NCI-H748 (cell line): ENCODE measurements at regions not wholly inside any gene's neighbourhood (a gene's known extent, or its start where the extent isn't known, plus 50 kb on each side); places are given as distances from the start of the nearest gene placed in this dataset.
"Not testable (repeated sequence)": the region's sequence is repeated elsewhere in the genome, so short reads cannot be mapped to it uniquely, and the experiment has no call there.

Experiments
- DNase-seq: peaks from one replicate; lab custom pipeline; 2025; ENCODE audit not compliant: unreplicated experiment; lab: John Stamatoyannopoulos, UW

- DNase-seq = no peak
Observed at GRCh38 chr3:30421266-30421665, 185.1 kb upstream of the TGFBR2 start.

GRCh38 chr3:30426293-30426993 lies 180.0 kb upstream of the TGFBR2 start:
- no peak for DNase-seq

- no peak for DNase-seq
Observed at GRCh38 chr3:30428251-30428650, 178.2 kb upstream of the TGFBR2 start.

DNA sequence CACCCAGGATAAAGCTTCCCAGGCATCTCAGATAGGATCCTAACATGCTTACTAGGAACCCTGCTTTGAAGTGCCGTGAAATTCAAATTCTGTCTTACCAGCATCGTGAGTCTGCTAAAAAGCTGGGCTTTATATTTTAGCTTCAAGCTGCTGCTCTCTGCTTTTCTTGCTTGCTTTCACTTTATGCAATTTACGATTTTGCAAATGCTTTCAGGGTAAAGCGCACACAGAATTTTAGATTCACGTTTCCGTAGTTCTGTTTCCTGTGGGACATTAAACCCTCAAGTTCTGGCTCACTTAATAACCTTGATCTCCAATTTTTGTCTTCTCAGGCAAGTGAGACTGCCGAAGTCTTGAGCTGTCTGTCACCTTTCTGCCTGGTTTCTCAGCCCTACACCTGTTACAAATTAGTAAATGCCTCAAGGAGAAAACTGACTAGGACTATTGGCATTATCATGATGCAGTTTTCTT lies 170.5 kb upstream of the TGFBR2 start:
- DNase-seq = no peak

DNA sequence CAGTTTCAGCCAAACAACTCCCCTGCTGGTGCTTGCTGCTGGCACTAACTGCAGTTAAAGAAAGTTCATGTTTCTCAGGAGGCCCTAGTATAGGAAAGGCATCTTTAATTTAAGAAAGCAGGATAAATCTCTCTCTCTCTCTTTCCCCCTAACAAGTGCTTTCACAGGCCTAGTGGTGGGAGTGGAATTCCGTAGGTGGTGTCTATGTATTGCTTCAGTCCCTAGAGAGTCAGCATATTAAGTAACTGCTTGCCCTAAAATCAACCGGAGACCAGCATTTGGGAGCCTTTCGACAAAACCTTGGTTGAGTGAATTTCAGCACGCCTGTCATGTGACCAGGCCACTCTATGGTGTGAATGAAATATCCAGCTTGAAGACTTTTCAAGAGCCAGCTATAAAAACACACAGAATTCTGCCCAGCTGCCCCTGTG lies 169.2 kb upstream of the TGFBR2 start:
- DNase-seq = no peak

DNA sequence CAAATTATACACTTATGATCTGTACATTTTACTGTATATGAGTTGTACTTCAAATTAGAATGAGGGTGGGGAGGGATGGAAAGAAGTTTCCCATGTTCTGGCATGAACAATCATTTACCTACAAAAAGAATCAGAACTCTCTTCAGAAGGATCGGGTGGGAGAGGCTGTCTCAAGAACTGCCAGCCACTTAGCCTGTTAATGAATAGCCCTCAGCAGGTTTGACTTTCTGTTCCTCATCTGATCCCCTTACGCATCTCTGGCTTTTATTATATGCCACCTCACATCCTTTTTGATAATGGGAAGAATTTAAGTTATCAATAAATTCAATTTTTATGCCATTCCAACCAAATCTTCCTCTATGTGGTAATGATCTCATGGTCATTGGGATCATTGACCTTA lies 168.3 kb upstream of the TGFBR2 start:
- DNase-seq = no peak

DNA sequence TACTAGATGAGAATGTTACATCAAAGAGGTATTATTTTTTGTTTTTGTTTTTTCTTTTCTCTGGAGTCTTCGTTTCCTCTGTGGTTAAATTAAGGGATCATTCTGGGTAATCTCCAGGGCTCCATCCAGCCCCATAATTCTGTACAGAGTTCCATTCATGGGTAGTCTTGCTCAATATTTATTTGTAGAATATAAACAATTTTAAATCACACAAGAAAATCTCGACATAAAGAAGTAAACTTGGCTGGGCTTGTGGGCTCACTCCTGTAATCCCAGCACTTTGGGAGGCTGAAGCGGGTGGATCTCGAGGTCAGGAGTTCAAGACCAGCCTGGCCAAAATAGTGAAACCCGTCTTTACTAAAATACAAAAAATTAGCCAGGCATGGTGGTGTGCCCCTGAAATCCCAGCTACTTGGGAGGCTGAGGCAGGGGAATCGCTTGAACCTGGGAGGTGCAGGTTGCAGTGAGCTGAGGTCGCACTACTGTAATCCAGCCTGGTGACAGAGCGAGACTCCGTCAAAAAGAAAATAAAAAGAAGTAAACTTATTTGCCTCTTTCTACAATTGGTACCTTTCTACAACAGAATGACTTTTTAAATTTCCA lies 166.8 kb upstream of the TGFBR2 start:
- no peak for DNase-seq

- no peak for DNase-seq
Observed at GRCh38 chr3:30440147-30440604, 166.2 kb upstream of the TGFBR2 start.

DNA sequence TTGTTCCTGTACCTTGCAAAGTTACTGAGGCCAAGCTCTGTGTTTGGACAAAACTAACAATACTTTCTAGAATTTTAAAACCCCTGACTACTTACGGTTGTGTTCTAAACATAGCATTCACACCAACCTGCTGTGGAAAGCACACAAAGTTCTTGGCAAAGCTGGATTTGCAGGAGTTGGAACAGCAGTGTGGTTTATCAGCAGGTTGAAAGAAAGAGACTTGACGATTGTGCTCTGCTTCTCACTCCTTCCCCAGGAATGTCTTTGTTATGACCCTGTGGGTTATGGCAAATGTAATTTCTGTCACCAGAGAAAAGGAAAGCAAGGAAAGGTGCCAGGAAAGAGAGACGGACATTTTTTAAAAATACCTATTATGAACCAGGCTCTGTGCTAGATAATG lies 165.5 kb upstream of the TGFBR2 start:
- DNase-seq = no peak

- no peak for DNase-seq
Observed at GRCh38 chr3:30443756-30444673, 162.4 kb upstream of the TGFBR2 start.

GRCh38 chr3:30448450-30449289 lies 157.7 kb upstream of the TGFBR2 start:
- DNase-seq = no peak

DNA sequence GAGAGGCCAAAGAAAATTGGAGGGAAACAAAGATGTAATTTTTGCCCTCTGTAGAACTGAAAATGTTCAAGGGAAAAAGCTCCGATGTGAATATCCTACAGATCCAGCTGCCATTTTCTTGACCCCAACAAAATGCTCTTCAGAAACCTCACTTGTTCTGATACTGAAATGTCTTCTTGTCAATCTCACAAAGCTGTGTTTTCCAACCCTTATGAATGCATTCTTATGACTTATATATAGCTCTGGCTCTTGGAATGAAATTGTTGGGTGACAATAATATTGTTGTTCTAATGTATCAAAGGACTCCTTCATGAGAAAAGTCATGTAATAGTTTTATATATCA lies 157.1 kb upstream of the TGFBR2 start:
- no peak for DNase-seq

DNA sequence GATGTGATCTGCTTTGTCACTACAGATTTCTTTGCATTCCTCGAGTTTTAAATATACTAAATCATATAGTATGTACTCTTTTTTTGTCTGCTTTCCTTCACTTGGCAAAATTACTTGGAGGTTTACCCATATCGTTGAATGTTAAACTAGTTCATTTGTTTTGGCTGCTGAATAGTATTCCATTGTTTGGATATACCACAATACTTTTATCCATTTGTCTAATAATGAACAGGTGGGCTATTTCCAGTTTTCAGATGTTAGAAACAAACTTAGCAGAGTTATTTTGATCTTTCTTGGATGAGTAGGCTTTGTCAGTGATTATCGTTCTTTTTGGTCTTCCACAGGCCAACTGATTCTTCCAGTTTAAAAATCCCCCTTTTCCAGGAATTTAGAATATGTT lies 154.0 kb upstream of the TGFBR2 start:
- DNase-seq = no peak

- no peak for DNase-seq
Observed at GRCh38 chr3:30453360-30454039, 152.9 kb upstream of the TGFBR2 start.

GRCh38 chr3:30454636-30455035 lies 151.8 kb upstream of the TGFBR2 start:
- no peak for DNase-seq

- DNase-seq = not testable (repeated sequence)
Observed at GRCh38 chr3:30455112-30455511, 151.3 kb upstream of the TGFBR2 start.

DNA sequence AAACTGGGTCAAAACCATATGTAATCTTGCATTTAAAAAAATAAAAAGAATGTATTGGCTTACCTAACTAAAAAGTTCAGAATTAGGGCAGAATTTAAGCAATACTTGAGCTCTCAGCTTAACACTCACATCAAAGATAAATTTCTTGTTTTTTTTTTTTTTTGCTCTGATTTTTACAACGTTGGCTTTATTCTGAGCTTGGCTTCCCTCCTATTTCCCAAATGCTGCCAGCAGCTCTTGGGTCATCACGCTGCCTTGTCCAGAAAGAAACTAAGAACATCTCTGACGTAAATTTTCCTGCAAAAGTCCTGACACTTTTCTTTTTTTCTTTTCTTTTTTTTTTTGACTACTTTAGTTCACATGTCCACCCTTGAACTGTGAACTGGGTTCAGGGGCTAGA lies 150.6 kb upstream of the TGFBR2 start:
- DNase-seq = no peak

GRCh38 chr3:30456264-30456663 lies 150.1 kb upstream of the TGFBR2 start:
- DNase-seq = no peak

- DNase-seq = no peak
Observed at GRCh38 chr3:30457081-30457480, 149.3 kb upstream of the TGFBR2 start.

GRCh38 chr3:30457726-30458125 lies 148.7 kb upstream of the TGFBR2 start:
- no peak for DNase-seq
